ENCODE measurements at regions not wholly inside any gene's neighbourhood (a gene's known extent, or its start where the extent isn't known, plus 50 kb on each side); places are given as distances from the start of the nearest gene placed in this dataset.

DNA sequence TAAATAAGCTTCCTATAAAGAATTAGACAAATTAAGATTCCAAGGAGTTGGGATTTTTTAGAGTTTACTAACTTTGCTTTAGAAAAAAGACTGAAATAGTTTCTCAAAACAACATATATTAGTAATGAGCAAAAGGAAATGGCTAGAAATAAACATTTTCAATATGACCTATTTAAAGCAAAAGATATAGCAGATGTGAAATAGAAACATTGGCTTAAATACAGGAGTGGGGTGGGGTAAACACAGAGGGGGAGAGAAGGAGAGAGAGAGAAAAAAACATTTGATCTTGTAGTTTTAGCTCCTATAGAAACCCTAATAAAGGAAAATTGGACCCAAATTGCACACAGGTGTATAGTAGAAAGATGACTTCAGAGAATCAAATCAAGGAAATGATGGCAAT lies 794.5 kb downstream of the MED13L start:
- TF ChIP-seq, protein P1, sequence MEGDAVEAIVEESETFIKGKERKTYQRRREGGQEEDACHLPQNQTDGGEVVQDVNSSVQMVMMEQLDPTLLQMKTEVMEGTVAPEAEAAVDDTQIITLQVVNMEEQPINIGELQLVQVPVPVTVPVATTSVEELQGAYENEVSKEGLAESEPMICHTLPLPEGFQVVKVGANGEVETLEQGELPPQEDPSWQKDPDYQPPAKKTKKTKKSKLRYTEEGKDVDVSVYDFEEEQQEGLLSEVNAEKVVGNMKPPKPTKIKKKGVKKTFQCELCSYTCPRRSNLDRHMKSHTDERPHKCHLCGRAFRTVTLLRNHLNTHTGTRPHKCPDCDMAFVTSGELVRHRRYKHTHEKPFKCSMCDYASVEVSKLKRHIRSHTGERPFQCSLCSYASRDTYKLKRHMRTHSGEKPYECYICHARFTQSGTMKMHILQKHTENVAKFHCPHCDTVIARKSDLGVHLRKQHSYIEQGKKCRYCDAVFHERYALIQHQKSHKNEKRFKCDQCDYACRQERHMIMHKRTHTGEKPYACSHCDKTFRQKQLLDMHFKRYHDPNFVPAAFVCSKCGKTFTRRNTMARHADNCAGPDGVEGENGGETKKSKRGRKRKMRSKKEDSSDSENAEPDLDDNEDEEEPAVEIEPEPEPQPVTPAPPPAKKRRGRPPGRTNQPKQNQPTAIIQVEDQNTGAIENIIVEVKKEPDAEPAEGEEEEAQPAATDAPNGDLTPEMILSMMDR (IDR thresholded peaks at IDR 0.05), result no peak
- H3K4me3 ChIP-seq, result no peak overlapping the region
- DNase-seq (ENCODE audit: low spot score), result no peak
- no peak overlapping the region for H3K27ac ChIP-seq

DNA sequence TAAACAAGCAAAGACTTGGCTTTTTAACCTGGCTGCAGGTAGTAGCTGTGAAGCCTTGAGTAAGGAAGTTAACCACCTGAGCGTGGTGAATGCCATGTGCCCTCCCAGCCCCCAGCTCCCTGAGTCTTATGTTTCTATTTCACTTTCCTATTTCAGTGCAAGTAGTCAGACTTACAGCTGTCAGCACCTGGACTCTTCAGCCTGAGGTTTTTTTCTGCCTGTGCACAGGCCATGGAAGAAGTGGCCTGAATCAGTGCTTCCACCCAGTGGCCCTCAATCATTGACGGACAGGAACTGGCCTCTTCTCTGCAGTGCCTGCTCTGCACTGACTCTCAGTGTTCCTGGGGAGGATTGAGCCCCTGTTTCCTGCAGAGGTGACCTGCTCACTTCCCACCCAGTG lies 796.4 kb downstream of the MED13L start:
- TF ChIP-seq, protein P1 (IDR thresholded peaks at IDR 0.05), result no peak
- no peak overlapping the region for H3K4me3 ChIP-seq
- no peak overlapping the region for H3K27ac ChIP-seq
- no peak for DNase-seq (ENCODE audit: low spot score)

GRCh38 chr12:115478505-115478904 lies 794.5 kb upstream of the TBX3 start:
- TF ChIP-seq, protein P1 (IDR thresholded peaks at IDR 0.05), result no peak
- Histone ChIP-seq H3K27ac (no peak overlapping the region), H3K4me3 (no peak overlapping the region)
- no peak for DNase-seq (ENCODE audit: low spot score)

GRCh38 chr12:115474539-115475353 lies 790.8 kb upstream of the TBX3 start:
- no peak overlapping the region for H3K4me3 ChIP-seq
- DNase-seq (ENCODE audit: low spot score), result no peak
- TF ChIP-seq, protein P1 (IDR thresholded peaks at IDR 0.05), result no peak
- no peak overlapping the region for H3K27ac ChIP-seq

- TF ChIP-seq, protein P1 (IDR thresholded peaks at IDR 0.05), result no peak
- Histone ChIP-seq H3K27ac (no peak overlapping the region), H3K4me3 (no peak overlapping the region)
- DNase-seq (ENCODE audit: low spot score), result no peak
Observed at GRCh38 chr12:115473257-115473956, 789.4 kb upstream of the TBX3 start.

- no peak overlapping the region for H3K27ac ChIP-seq
- no peak overlapping the region for H3K4me3 ChIP-seq
- TF ChIP-seq, protein P1 (IDR thresholded peaks at IDR 0.05), result no peak
- DNase-seq (ENCODE audit: low spot score), result no peak
Observed at GRCh38 chr12:115472852-115473251, 788.9 kb upstream of the TBX3 start.

- H3K27ac ChIP-seq, result no peak overlapping the region
- no peak overlapping the region for H3K4me3 ChIP-seq
- no peak for DNase-seq (ENCODE audit: low spot score)
- TF ChIP-seq, protein P1 (IDR thresholded peaks at IDR 0.05), result no peak
Observed at GRCh38 chr12:115470977-115471376, 787.0 kb upstream of the TBX3 start.

All from coronary artery (tissue), 2 donors.